Fibroblast of lung (primary cell): ENCODE measurements at regions not wholly inside any gene's neighbourhood (a gene's known extent, or its start where the extent isn't known, plus 50 kb on each side); places are given as distances from the start of the nearest gene placed in this dataset.

Experiments
- CTCF ChIP-seq, 2 donors: IDR thresholded peaks in 1 of 2; conservative IDR thresholded peaks in 1 of 2; 1 replicate in 1 of 2; 2 replicates in 1 of 2; pipeline ENCODE4 v1.5.1; 2011 to 2012; ENCODE audit warnings: low read length in 2 of 2, control low read depth in 1 of 2, inconsistent platforms in 1 of 2, low read depth in 1 of 2, mild to moderate bottlenecking in 1 of 2
- EZH2 ChIP-seq: IDR thresholded peaks from 2 replicates; pipeline ENCODE4 v1.5.1; 2012; ENCODE audit warnings: low read length, control low read depth, mild to moderate bottlenecking; ENCODE audit errors: missing control alignments

GRCh38 chr6:21764989-21765388, 171.4 kb downstream of the SOX4 start:
- no peak for TF ChIP-seq CTCF (conservative IDR thresholded peaks at IDR 0.05 in 1 of 2, IDR thresholded peaks at IDR 0.05 in 1 of 2; ENCODE audit: low read depth in 1 of 2, low read length in 2 of 2)
- no peak for TF ChIP-seq EZH2
